GM12878 (cell line): ENCODE measurements at regions not wholly inside any gene's neighbourhood (a gene's known extent, or its start where the extent isn't known, plus 50 kb on each side); places are given as distances from the start of the nearest gene placed in this dataset.

Experiments
- ATAC-seq: fragments of 200-7000 bp; cut with Tn5 transposase; 3 replicates; pipeline ENCODE4 v1.9.1; 2020; ENCODE audit warnings: mild to moderate bottlenecking, moderate library complexity
- BruUV-seq: library from RNA; stranded (reverse); fragments of 400-500 nt; replicated peaks from 2 replicates; lab custom pipeline; 2021; lab: Mats Ljungman, UMichigan
- CTCF ChIA-PET: fragments of 300-600 bp; sonication (Branson Sonifier 250); formaldehyde crosslinking; extraction: SDS; loops from one replicate; lab custom pipeline; 2021; ENCODE audit warnings: inconsistent platforms; lab: Yijun Ruan, JAX
- POLR2A ChIA-PET: fragments of 350-600 bp; formaldehyde crosslinking; extraction: SDS; loops from one replicate; lab custom pipeline; 2021; ENCODE audit warnings: inconsistent platforms; lab: Charles Lee
- RAD21 ChIA-PET: fragments of 300-600 bp; sonication (Branson Sonifier 250); formaldehyde crosslinking; loops from one replicate; lab custom pipeline; 2023; ENCODE audit warnings: antibody characterized with exemption; ENCODE audit not compliant: unreplicated experiment; lab: Charles Lee
- SMC1A ChIA-PET: fragments of 300-600 bp; sonication (Branson Sonifier 250); formaldehyde crosslinking; loops from one replicate; lab custom pipeline; 2023; ENCODE audit not compliant: unreplicated experiment, uncharacterized antibody; lab: Charles Lee
- DNase-seq: peaks from one replicate; pipeline ENCODE4 v3.0.0-alpha.2; 2011; ENCODE audit warnings: low read depth, low spot score
- FAIRE-seq: peaks from 3 replicates; lab custom pipeline; 2011; peaks lifted over from hg19 to GRCh38; lab: Jason Lieb, UNC
- H2AFZ ChIP-seq: 2 replicates; pipeline ENCODE4 v1.6.0; 2011; ENCODE audit warnings: low read depth, low read length, control low read depth; ENCODE audit not compliant: control insufficient read depth
- H3K27ac ChIP-seq: 2 replicates; pipeline ENCODE4 v1.5.1; 2011; ENCODE audit warnings: control low read depth; ENCODE audit not compliant: control insufficient read depth, insufficient read depth
- H3K27me3 ChIP-seq, 2 experiments: replicated peaks in 1 of 2; 2 replicates each; pipeline versions ENCODE4 v1.6.0 to v1.6.1; 2011; ENCODE audit warnings: low read length in 1 of 2; ENCODE audit not compliant: control insufficient read depth in 2 of 2, insufficient read depth in 2 of 2
- H3K36me3 ChIP-seq, 2 experiments: 2 replicates each; pipeline ENCODE4 v1.5.1; 2011; ENCODE audit warnings: low read length in 1 of 2; ENCODE audit not compliant: control insufficient read depth in 2 of 2, insufficient read depth in 2 of 2
- H3K4me1 ChIP-seq: 2 replicates; pipeline ENCODE4 v1.6.1; 2011; ENCODE audit warnings: mild to moderate bottlenecking, low read length, moderate library complexity, mixed read lengths; ENCODE audit not compliant: control insufficient read depth, insufficient read depth
- H3K4me2 ChIP-seq: 2 replicates; pipeline ENCODE4 v1.6.0; 2011; ENCODE audit warnings: control low read depth; ENCODE audit not compliant: control insufficient read depth, insufficient read depth
- H3K4me3 ChIP-seq: fragments of 200-600 bp; sonication (generic); 2 replicates; pipeline ENCODE4 v1.5.1; 2016
- H3K79me2 ChIP-seq: 2 replicates; pipeline ENCODE4 v1.6.0; 2011; ENCODE audit warnings: low read length; ENCODE audit not compliant: control insufficient read depth, insufficient read depth
- H3K9ac ChIP-seq: 2 replicates; pipeline ENCODE4 v1.8.0; 2011; ENCODE audit warnings: low read length, control low read depth, mixed read lengths; ENCODE audit not compliant: control insufficient read depth, insufficient read depth
- H3K9me3 ChIP-seq: replicated peaks from 3 replicates; pipeline ENCODE4 v1.5.1; 2011; ENCODE audit warnings: mild to moderate bottlenecking, low read length; ENCODE audit not compliant: control insufficient read depth, insufficient read depth
- H4K20me1 ChIP-seq: 2 replicates; pipeline ENCODE4 v1.6.0; 2011; ENCODE audit not compliant: control insufficient read depth, insufficient read depth
- ATF3 ChIP-seq: IDR thresholded peaks from 2 replicates; pipeline ENCODE4 v1.6.1; 2011; ENCODE audit warnings: low read depth, mild to moderate bottlenecking, low read length, moderate library complexity, borderline replicate concordance; ENCODE audit errors: extremely low read depth
- ATF7 ChIP-seq: fragments of 450-650 bp; IDR thresholded peaks from 2 replicates; pipeline ENCODE4 v1.6.1; 2016; ENCODE audit warnings: low read depth, mild to moderate bottlenecking
- BHLHE40 ChIP-seq, 2 experiments: fragments of 450-650 bp in 1 of 2; IDR thresholded peaks; 2 replicates each; pipeline ENCODE4 v1.6.1; 2011 to 2017; ENCODE audit warnings: low read depth in 2 of 2, borderline replicate concordance in 1 of 2, improper control_type of control experiment in 1 of 2, low read length in 1 of 2, mild to moderate bottlenecking in 1 of 2
- CEBPB ChIP-seq, 2 experiments: fragments of 150-350 bp in 1 of 2; IDR thresholded peaks; 2 replicates each; pipeline ENCODE4 v1.6.1; 2012 to 2014; ENCODE audit warnings: low read depth in 2 of 2, low read length in 2 of 2, borderline replicate concordance in 1 of 2, inconsistent platforms in 1 of 2
- EP300 ChIP-seq, 2 experiments: fragments of 150-350 bp in 1 of 2; IDR thresholded peaks; 2 replicates each; pipeline ENCODE4 v1.6.1; 2011 to 2012; ENCODE audit warnings: low read depth in 2 of 2, low read length in 2 of 2, borderline replicate concordance in 1 of 2, improper control_type of control experiment in 1 of 2, inconsistent platforms in 1 of 2; ENCODE audit not compliant: control insufficient read depth in 1 of 2
- HDGF ChIP-seq: fragments of 450-650 bp; IDR thresholded peaks from 2 replicates; pipeline ENCODE4 v1.6.1; 2016; ENCODE audit warnings: antibody characterized with exemption
- KAT2A ChIP-seq: conservative IDR thresholded peaks from 2 replicates; pipeline ENCODE4 v1.6.1; 2011; ENCODE audit warnings: low read depth, low read length; ENCODE audit not compliant: control insufficient read depth
- NR2C2 ChIP-seq: IDR thresholded peaks from 2 replicates; pipeline ENCODE4 v1.6.1; 2011; ENCODE audit warnings: borderline replicate concordance, low read depth; ENCODE audit not compliant: control insufficient read depth, insufficient read length
- NR2F1 ChIP-seq: fragments of 450-650 bp; conservative IDR thresholded peaks from 2 replicates; pipeline ENCODE4 v1.6.1; 2017; ENCODE audit warnings: mild to moderate bottlenecking
- RCOR1 ChIP-seq: conservative IDR thresholded peaks from 2 replicates; pipeline ENCODE4 v1.6.1; 2012; ENCODE audit warnings: low read depth, low read length, improper control_type of control experiment
- TAF1 ChIP-seq: IDR thresholded peaks from 2 replicates; pipeline ENCODE4 v1.6.1; 2011; ENCODE audit warnings: mild to moderate bottlenecking, low read depth, low read length, borderline replicate concordance
- TARDBP ChIP-seq: IDR thresholded peaks from 2 replicates; pipeline ENCODE4 v1.6.1; 2016; ENCODE audit warnings: borderline replicate concordance
- ZBED1 ChIP-seq: IDR thresholded peaks from 2 replicates; pipeline ENCODE4 v1.6.1; 2016; ENCODE audit warnings: borderline replicate concordance
- WGBS: methylation state at CpG from one replicate; pipeline ENCODE4 v1.1.6; 2016; ENCODE audit warnings: low lambda C conversion rate; ENCODE audit not compliant: insufficient replicate concordance, insufficient coverage; ENCODE audit errors: missing lambda C conversion rate; 5-methylcytosine and 5-hydroxymethylcytosine counted together
- in situ Hi-C: fragments of 300-500 bp; cut with MboI; formaldehyde crosslinking; loops from 9 replicates; pipeline ENCODE4 v1.14.3; 2018; ENCODE audit warnings: mixed read lengths
- intact Hi-C: fragments of 100-400 bp; cut with micrococcal nuclease; formaldehyde crosslinking; loops from one replicate; pipeline ENCODE4 v1.14.2; 2022; ENCODE audit not compliant: unreplicated experiment
- TF ChIP-seq, protein P1 (sequence below): fragments of 450-650 bp; conservative IDR thresholded peaks from 2 replicates; pipeline ENCODE4 v1.6.1; 2017; ENCODE audit warnings: mild to moderate bottlenecking, moderate library complexity

- no peak for TF ChIP-seq CEBPB (IDR thresholded peaks at IDR 0.05; ENCODE audit: borderline replicate concordance in 1 of 2, low read depth in 2 of 2, low read length in 2 of 2)
- TF ChIP-seq, all 136 proteins: peak for 0
Measured at GRCh38 chr20:61061981-61062380, 190.1 kb upstream of the CDH4 start (continued).

DNA sequence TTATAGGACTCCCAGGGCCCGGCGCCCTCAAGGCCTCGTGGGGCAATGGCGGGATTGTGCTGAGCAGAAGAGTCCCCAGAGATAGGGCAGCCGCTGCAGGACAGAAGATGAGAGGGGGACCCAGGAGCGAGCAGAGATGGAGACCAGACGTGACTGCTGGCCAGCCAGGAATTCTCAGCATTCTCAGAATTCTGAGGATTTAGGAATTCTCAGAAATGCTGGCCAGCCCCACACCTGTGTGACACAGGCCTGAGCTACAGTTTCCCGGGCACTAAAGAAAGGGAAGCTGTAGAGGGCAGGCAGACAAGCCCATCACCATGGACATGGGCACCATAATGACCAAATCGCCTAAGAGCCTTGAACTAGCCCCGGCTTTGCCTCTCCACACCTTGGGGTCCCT is 186.2 kb upstream of the CDH4 start:
- H3K4me3 ChIP-seq = no peak overlapping the region
- WGBS = 23% methylated on average over 10 of the region's 10 CpGs
- ChIA-PET CTCF (no interaction called here), POLR2A (no interaction called here), SMC1A (no interaction called here), RAD21 (no interaction called here)
- in situ Hi-C loops = loop anchor here (25.0 kb wide), 1 partner anchor 104 kb away; no protein-coding TSS in a partner anchor
- H3K4me1 ChIP-seq = no peaks in the 10 kb centered on the region
- intact Hi-C loops = no loop called here
- no TSS peak for BruUV-seq
- no peaks in the 10 kb centered on the region for H4K20me1 ChIP-seq
- FAIRE-seq (no peak), ATAC-seq (no peak), DNase-seq (no peak)
- H3K79me2 ChIP-seq = no peaks in the 10 kb centered on the region
- H3K9me3 ChIP-seq = no peaks in the 10 kb centered on the region; the same call in 2 of the 3 replicates
- H3K27ac ChIP-seq = no peak overlapping the region
- no peaks in the 10 kb centered on the region for H3K36me3 ChIP-seq
- no peak overlapping the region for H3K9ac ChIP-seq
- H3K27me3 ChIP-seq = no peaks in the 10 kb centered on the region
- no peak for TF ChIP-seq BHLHE40 (IDR thresholded peaks at IDR 0.05; ENCODE audit: borderline replicate concordance in 1 of 2, low read depth in 2 of 2, low read length in 1 of 2)
- TF ChIP-seq KAT2A = no peak
- no peak for TF ChIP-seq RCOR1
- no peak for TF ChIP-seq TARDBP
- no peak for TF ChIP-seq ZBED1
- no peak overlapping the region for H2AFZ ChIP-seq
- no peak overlapping the region for H3K4me2 ChIP-seq

DNA sequence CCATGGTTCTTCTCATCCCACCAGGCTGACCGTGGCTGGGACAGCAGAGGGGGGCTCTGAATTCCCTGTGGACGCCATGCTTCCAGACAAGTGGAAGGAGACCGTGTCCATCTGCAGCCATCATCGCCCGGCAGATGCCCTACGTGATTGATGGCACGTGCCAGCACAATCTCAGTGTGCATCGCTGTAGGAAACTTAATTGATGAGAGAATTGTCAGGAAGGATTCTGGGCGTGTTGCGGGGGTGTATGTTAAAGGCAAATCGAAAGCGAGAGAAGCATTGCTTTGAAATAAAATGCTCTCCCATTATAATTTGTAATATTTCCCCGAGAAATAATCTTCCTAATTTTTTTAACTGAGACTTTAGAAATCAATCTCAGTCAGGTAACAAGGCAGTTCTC is 185.5 kb upstream of the CDH4 start:
- no peaks in the 10 kb centered on the region for H3K36me3 ChIP-seq
- intact Hi-C loops = no loop called here
- ATAC-seq = no peak
- H2AFZ ChIP-seq = no peak overlapping the region
- H3K79me2 ChIP-seq = no peaks in the 10 kb centered on the region
- no peaks in the 10 kb centered on the region for H3K27me3 ChIP-seq
- no peaks in the 10 kb centered on the region for H4K20me1 ChIP-seq
- no peak overlapping the region for H3K9ac ChIP-seq
- H3K4me2 ChIP-seq = no peak overlapping the region
- no peaks in the 10 kb centered on the region; the same call in 2 of the 3 replicates for H3K9me3 ChIP-seq
- H3K27ac ChIP-seq = no peak overlapping the region
- RAD21 ChIA-PET = no interaction called here
- TF ChIP-seq BHLHE40 (IDR thresholded peaks at IDR 0.05; ENCODE audit: borderline replicate concordance in 1 of 2, low read depth in 2 of 2, low read length in 1 of 2) = no peak
- TF ChIP-seq NR2F1 = no peak
- no peak for TF ChIP-seq ATF3
- no peak for TF ChIP-seq HDGF
- no peak for TF ChIP-seq EP300 (IDR thresholded peaks at IDR 0.05; ENCODE audit: borderline replicate concordance in 1 of 2, control insufficient read depth in 1 of 2, low read depth in 2 of 2, low read length in 2 of 2)
- TF ChIP-seq, protein P1, sequence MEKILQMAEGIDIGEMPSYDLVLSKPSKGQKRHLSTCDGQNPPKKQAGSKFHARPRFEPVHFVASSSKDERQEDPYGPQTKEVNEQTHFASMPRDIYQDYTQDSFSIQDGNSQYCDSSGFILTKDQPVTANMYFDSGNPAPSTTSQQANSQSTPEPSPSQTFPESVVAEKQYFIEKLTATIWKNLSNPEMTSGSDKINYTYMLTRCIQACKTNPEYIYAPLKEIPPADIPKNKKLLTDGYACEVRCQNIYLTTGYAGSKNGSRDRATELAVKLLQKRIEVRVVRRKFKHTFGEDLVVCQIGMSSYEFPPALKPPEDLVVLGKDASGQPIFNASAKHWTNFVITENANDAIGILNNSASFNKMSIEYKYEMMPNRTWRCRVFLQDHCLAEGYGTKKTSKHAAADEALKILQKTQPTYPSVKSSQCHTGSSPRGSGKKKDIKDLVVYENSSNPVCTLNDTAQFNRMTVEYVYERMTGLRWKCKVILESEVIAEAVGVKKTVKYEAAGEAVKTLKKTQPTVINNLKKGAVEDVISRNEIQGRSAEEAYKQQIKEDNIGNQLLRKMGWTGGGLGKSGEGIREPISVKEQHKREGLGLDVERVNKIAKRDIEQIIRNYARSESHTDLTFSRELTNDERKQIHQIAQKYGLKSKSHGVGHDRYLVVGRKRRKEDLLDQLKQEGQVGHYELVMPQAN = no peak
- no peak for TF ChIP-seq ATF7
- TF ChIP-seq TAF1 = no peak
- no peak for TF ChIP-seq NR2C2
- TF ChIP-seq, all 136 proteins: peak for 0
- FAIRE-seq (no peak), DNase-seq (no peak)
- 48% methylated on average over 13 of the region's 13 CpGs for WGBS
- BruUV-seq = no TSS peak
- in situ Hi-C loops = loop anchor here (25.0 kb wide), 1 partner anchor 104 kb away; no protein-coding TSS in a partner anchor
- Histone ChIP-seq H3K4me1 (no peaks in the 10 kb centered on the region), H3K4me3 (no peak overlapping the region)
- ChIA-PET CTCF (no interaction called here), SMC1A (no interaction called here), POLR2A (no interaction called here)
